C4-2B (cell line): ENCODE measurements at regions not wholly inside any gene's neighbourhood (a gene's known extent, or its start where the extent isn't known, plus 50 kb on each side); places are given as distances from the start of the nearest gene placed in this dataset.
"Not testable (repeated sequence)": the region's sequence is repeated elsewhere in the genome, so short reads cannot be mapped to it uniquely, and the experiment has no call there.

Experiments
- CTCF ChIP-seq: fragments of 450-650 bp; conservative IDR thresholded peaks from 2 replicates; pipeline ENCODE4 v1.5.1; 2017; ENCODE audit warnings: mild to moderate bottlenecking
- ZFX ChIP-seq: fragments of 450-650 bp; IDR thresholded peaks from 2 replicates; pipeline ENCODE4 v1.6.1; 2017

- TF ChIP-seq CTCF, ZFX: not testable (repeated sequence)
Observed at GRCh38 chr7:23939747-23940146, 229.7 kb downstream of the STK31 start.
